ENCODE measurements at regions not wholly inside any gene's neighbourhood (a gene's known extent, or its start where the extent isn't known, plus 50 kb on each side); places are given as distances from the start of the nearest gene placed in this dataset.

DNA sequence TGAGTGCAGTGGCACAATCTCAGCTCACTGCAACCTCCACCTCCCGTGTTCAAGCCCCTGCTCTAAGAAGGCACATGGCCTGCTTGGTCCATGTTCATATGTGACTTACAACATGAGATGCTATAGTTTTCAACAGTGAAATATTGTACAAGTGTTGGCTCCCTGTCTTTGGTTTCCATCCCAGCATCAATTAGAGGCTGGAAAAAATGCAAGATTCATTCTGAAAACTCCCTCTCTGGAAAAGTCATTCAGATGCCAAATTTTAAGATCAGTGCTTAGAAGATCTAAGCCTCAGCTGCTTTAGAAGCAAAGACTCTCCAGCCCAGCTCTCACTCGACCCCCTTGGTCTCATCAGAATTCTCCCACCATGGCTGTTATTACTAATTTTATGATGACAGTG is 398.9 kb downstream of the KIF16B start:
- TF ChIP-seq POLR2A (IDR thresholded peaks at IDR 0.05; ENCODE audit: low read depth, low read length), result no peak
- no peak for TF ChIP-seq TAF1 (IDR thresholded peaks at IDR 0.05; ENCODE audit: low read depth, low read length)
- no peak for TF ChIP-seq POLR2AphosphoS5 (IDR thresholded peaks at IDR 0.05; ENCODE audit: low read depth, low read length)
- no peak for TF ChIP-seq PAX5 (IDR thresholded peaks at IDR 0.05; ENCODE audit: insufficient read depth, low read length, severe bottlenecking)
- TF ChIP-seq SPI1 (IDR thresholded peaks at IDR 0.05; ENCODE audit: low read depth, low read length), result no peak
- TF ChIP-seq POU2F2 (IDR thresholded peaks at IDR 0.05; ENCODE audit: low read depth, low read length), result no peak
